Neural cell (in vitro differentiated cells): ENCODE measurements at regions not wholly inside any gene's neighbourhood (a gene's known extent, or its start where the extent isn't known, plus 50 kb on each side); places are given as distances from the start of the nearest gene placed in this dataset.
"Not testable (repeated sequence)": the region's sequence is repeated elsewhere in the genome, so short reads cannot be mapped to it uniquely, and the experiment has no call there.

Experiments used
- CTCF ChIP-seq: fragments of 450-650 bp; IDR thresholded peaks from 2 replicates; pipeline ENCODE4 v1.5.1; 2014; ENCODE audit warnings: antibody characterized with exemption, mild to moderate bottlenecking, moderate library complexity; ENCODE audit not compliant: poor library complexity, severe bottlenecking
- EP300 ChIP-seq: fragments of 450-650 bp; conservative IDR thresholded peaks from 2 replicates; pipeline ENCODE4 v1.6.1; 2014; ENCODE audit warnings: antibody characterized with exemption, mild to moderate bottlenecking, moderate library complexity; ENCODE audit not compliant: poor library complexity, severe bottlenecking
- EZH2 ChIP-seq: fragments of 200-600, 300-800 bp; shearing (Covaris generic), sonication (generic); IDR thresholded peaks from 2 replicates; pipeline ENCODE4 v1.6.1; 2014; ENCODE audit warnings: antibody characterized with exemption, low read length, borderline replicate concordance, mild to moderate bottlenecking; ENCODE audit not compliant: insufficient read depth, poor library complexity, severe bottlenecking
- POLR2AphosphoS5 ChIP-seq: IDR thresholded peaks from 2 replicates; pipeline ENCODE4 v1.6.1; 2012
- REST ChIP-seq: IDR thresholded peaks from 2 replicates; pipeline ENCODE4 v1.6.1; 2012; ENCODE audit warnings: borderline replicate concordance
- TAF1 ChIP-seq: IDR thresholded peaks from 2 replicates; pipeline ENCODE4 v1.6.1; 2012; ENCODE audit warnings: low read depth

GRCh38 chr3:61393480-61393947 lies 142.3 kb upstream of the FHIT start:
- not testable (repeated sequence) for TF ChIP-seq CTCF, TAF1, REST, EP300, POLR2AphosphoS5, EZH2
